SJCRH30 (cell line): ENCODE measurements at regions not wholly inside any gene's neighbourhood (a gene's known extent, or its start where the extent isn't known, plus 50 kb on each side); places are given as distances from the start of the nearest gene placed in this dataset.
A peak's percentile ranks its signal among the peaks of the same experiment; 100 is the strongest.

Experiments used
- DNase-seq, 2 experiments: peaks; one replicate each; pipeline ENCODE4 v3.0.0-alpha.2; 2015 to 2020
- H3K27ac ChIP-seq: fragments of 250-450 bp; sonication (Bioruptor Pico); 2 replicates; pipeline ENCODE4 v1.5.1; 2020; ENCODE audit warnings: mild to moderate bottlenecking, moderate library complexity
- H3K27me3 ChIP-seq: fragments of 250-450 bp; sonication (Bioruptor Pico); 2 replicates; pipeline ENCODE4 v1.5.1; 2020; ENCODE audit warnings: mild to moderate bottlenecking, moderate library complexity
- H3K36me3 ChIP-seq: fragments of 250-450 bp; sonication (Bioruptor Pico); 2 replicates; pipeline ENCODE4 v1.5.1; 2020; ENCODE audit warnings: mild to moderate bottlenecking, moderate library complexity
- H3K4me1 ChIP-seq: fragments of 250-450 bp; sonication (Bioruptor Pico); 2 replicates; pipeline ENCODE4 v1.5.1; 2020; ENCODE audit warnings: mild to moderate bottlenecking, moderate library complexity
- H3K4me3 ChIP-seq: fragments of 250-450 bp; sonication (Bioruptor Pico); 2 replicates; pipeline ENCODE4 v1.5.1; 2020; ENCODE audit warnings: mild to moderate bottlenecking, moderate library complexity
- H3K9me3 ChIP-seq: fragments of 250-450 bp; sonication (Bioruptor Pico); replicated peaks from 2 replicates; pipeline ENCODE4 v1.5.1; 2020; ENCODE audit warnings: mild to moderate bottlenecking, moderate library complexity

- no peaks in the 10 kb centered on the region for H3K36me3 ChIP-seq
- DNase-seq = no peak
Observed at GRCh38 chr11:112627588-112628045, 333.6 kb upstream of the NCAM1 start.

GRCh38 chr11:112628676-112629075 lies 332.5 kb upstream of the NCAM1 start:
- Histone ChIP-seq H3K4me3 (no peak overlapping the region), H3K27me3 (no peaks in the 10 kb centered on the region), H3K9me3 (no peaks in the 10 kb centered on the region), H3K27ac (no peak overlapping the region), H3K36me3 (no peaks in the 10 kb centered on the region), H3K4me1 (no peaks in the 10 kb centered on the region)
- DNase-seq = no peak

More at GRCh38 chr11:112627588-112628045, 333.6 kb upstream of the NCAM1 start:
- Histone ChIP-seq H3K27me3 (no peaks in the 10 kb centered on the region), H3K9me3 (no peaks in the 10 kb centered on the region), H3K27ac (no peak overlapping the region), H3K4me3 (no peak overlapping the region), H3K4me1 (no peaks in the 10 kb centered on the region)

- no peak for DNase-seq
- H3K27ac ChIP-seq = no peak overlapping the region
- H3K9me3 ChIP-seq = no peaks in the 10 kb centered on the region
- peaks cover 8% of the 10 kb centered on the region for H3K4me1 ChIP-seq
- no peaks in the 10 kb centered on the region for H3K27me3 ChIP-seq
- no peaks in the 10 kb centered on the region for H3K36me3 ChIP-seq
- no peak overlapping the region for H3K4me3 ChIP-seq
Observed at GRCh38 chr11:112630496-112630895, 330.7 kb upstream of the NCAM1 start.

GRCh38 chr11:112631333-112631732 lies 329.9 kb upstream of the NCAM1 start:
- H3K27me3 ChIP-seq = no peaks in the 10 kb centered on the region
- DNase-seq = no peak
- no peaks in the 10 kb centered on the region for H3K9me3 ChIP-seq
- H3K27ac ChIP-seq = no peak overlapping the region
- peaks cover 16% of the 10 kb centered on the region for H3K4me1 ChIP-seq
- no peak overlapping the region for H3K4me3 ChIP-seq
- H3K36me3 ChIP-seq = no peaks in the 10 kb centered on the region

GRCh38 chr11:112632866-112633505 lies 328.2 kb upstream of the NCAM1 start:
- no peak for DNase-seq
- Histone ChIP-seq H3K36me3 (no peaks in the 10 kb centered on the region), H3K27ac (no peak overlapping the region), H3K27me3 (no peaks in the 10 kb centered on the region), H3K9me3 (no peaks in the 10 kb centered on the region; the same call in 1 of the 2 replicates), H3K4me1 (peaks cover 32% of the 10 kb centered on the region), H3K4me3 (no peak overlapping the region)

- no peaks in the 10 kb centered on the region for H3K36me3 ChIP-seq
- no peak overlapping the region; the same call in 1 of the 2 replicates for H3K27ac ChIP-seq
- no peaks in the 10 kb centered on the region; the same call in 1 of the 2 replicates for H3K9me3 ChIP-seq
- H3K4me1 ChIP-seq = peaks cover 34% of the 10 kb centered on the region
- no peak overlapping the region for H3K4me3 ChIP-seq
- H3K27me3 ChIP-seq = no peaks in the 10 kb centered on the region
- DNase-seq = no peak
Observed at GRCh38 chr11:112634551-112634950, 326.7 kb upstream of the NCAM1 start.

GRCh38 chr11:112634995-112635737 lies 326.1 kb upstream of the NCAM1 start:
- peak in 1 of 2 experiments; percentile 33 for DNase-seq
- Histone ChIP-seq H3K4me3 (no peak overlapping the region), H3K27me3 (no peaks in the 10 kb centered on the region), H3K4me1 (peaks cover 34% of the 10 kb centered on the region), H3K36me3 (no peaks in the 10 kb centered on the region), H3K27ac (peak overlapping the region; percentile 10), H3K9me3 (no peaks in the 10 kb centered on the region; the same call in 1 of the 2 replicates)

GRCh38 chr11:112637076-112637475 lies 324.1 kb upstream of the NCAM1 start:
- no peaks in the 10 kb centered on the region for H3K36me3 ChIP-seq
- DNase-seq = peak; percentile 86 to 92
- H3K9me3 ChIP-seq = no peaks in the 10 kb centered on the region; the same call in 1 of the 2 replicates
- H3K27ac ChIP-seq = peak overlapping the region; percentile 75
- peaks cover 34% of the 10 kb centered on the region for H3K4me1 ChIP-seq
- no peaks in the 10 kb centered on the region for H3K27me3 ChIP-seq
- H3K4me3 ChIP-seq = no peak overlapping the region

- no peaks in the 10 kb centered on the region; the same call in 1 of the 2 replicates for H3K9me3 ChIP-seq
- peak overlapping the region; percentile 75 for H3K27ac ChIP-seq
- H3K36me3 ChIP-seq = no peaks in the 10 kb centered on the region
- H3K4me3 ChIP-seq = no peak overlapping the region
- no peak for DNase-seq
- no peaks in the 10 kb centered on the region for H3K27me3 ChIP-seq
- peaks cover 34% of the 10 kb centered on the region for H3K4me1 ChIP-seq
Observed at GRCh38 chr11:112637876-112638275, 323.3 kb upstream of the NCAM1 start.

GRCh38 chr11:112639469-112639868 lies 321.8 kb upstream of the NCAM1 start:
- Histone ChIP-seq H3K36me3 (no peaks in the 10 kb centered on the region), H3K4me3 (no peak overlapping the region), H3K4me1 (peaks cover 34% of the 10 kb centered on the region), H3K9me3 (no peaks in the 10 kb centered on the region; the same call in 1 of the 2 replicates), H3K27ac (no peak overlapping the region), H3K27me3 (no peaks in the 10 kb centered on the region)
- DNase-seq = no peak

GRCh38 chr11:112643416-112643815 lies 317.8 kb upstream of the NCAM1 start:
- Histone ChIP-seq H3K4me3 (no peak overlapping the region), H3K27ac (no peak overlapping the region), H3K36me3 (no peaks in the 10 kb centered on the region), H3K4me1 (no peaks in the 10 kb centered on the region; the same call in 1 of the 2 replicates), H3K27me3 (no peaks in the 10 kb centered on the region), H3K9me3 (no peaks in the 10 kb centered on the region)
- DNase-seq = no peak

- DNase-seq = no peak
- no peaks in the 10 kb centered on the region for H3K4me1 ChIP-seq
- no peaks in the 10 kb centered on the region for H3K9me3 ChIP-seq
- no peak overlapping the region for H3K4me3 ChIP-seq
- H3K36me3 ChIP-seq = no peaks in the 10 kb centered on the region
- H3K27ac ChIP-seq = no peak overlapping the region
- no peaks in the 10 kb centered on the region for H3K27me3 ChIP-seq
Observed at GRCh38 chr11:112644410-112645131, 316.6 kb upstream of the NCAM1 start.

GRCh38 chr11:112649856-112650255 lies 311.4 kb upstream of the NCAM1 start:
- peaks cover 32% of the 10 kb centered on the region for H3K4me1 ChIP-seq
- DNase-seq = no peak
- H3K4me3 ChIP-seq = no peak overlapping the region
- no peaks in the 10 kb centered on the region for H3K9me3 ChIP-seq
- H3K36me3 ChIP-seq = no peaks in the 10 kb centered on the region
- no peaks in the 10 kb centered on the region for H3K27me3 ChIP-seq
- no peak overlapping the region for H3K27ac ChIP-seq

GRCh38 chr11:112650527-112650926 lies 310.7 kb upstream of the NCAM1 start:
- Histone ChIP-seq H3K9me3 (no peaks in the 10 kb centered on the region), H3K27ac (no peak overlapping the region), H3K36me3 (no peaks in the 10 kb centered on the region), H3K4me3 (no peak overlapping the region), H3K27me3 (no peaks in the 10 kb centered on the region), H3K4me1 (peaks cover 38% of the 10 kb centered on the region)
- no peak for DNase-seq

GRCh38 chr11:112651386-112651785 lies 309.8 kb upstream of the NCAM1 start:
- H3K9me3 ChIP-seq = no peaks in the 10 kb centered on the region
- peaks cover 47% of the 10 kb centered on the region for H3K4me1 ChIP-seq
- DNase-seq = peak in 1 of 2 experiments; percentile 11
- no peak overlapping the region for H3K27ac ChIP-seq
- no peak overlapping the region for H3K4me3 ChIP-seq
- H3K27me3 ChIP-seq = no peaks in the 10 kb centered on the region
- H3K36me3 ChIP-seq = no peaks in the 10 kb centered on the region
